GM21576 (cell line): ENCODE measurements at regions not wholly inside any gene's neighbourhood (a gene's known extent, or its start where the extent isn't known, plus 50 kb on each side); places are given as distances from the start of the nearest gene placed in this dataset.

ENCODE experiments used
- ATAC-seq: cut with Tn5 transposase; IDR thresholded peaks from one replicate; pipeline ENCODE4 v1.9.1; 2021; ENCODE audit warnings: mild to moderate bottlenecking, moderate library complexity; ENCODE audit not compliant: unreplicated experiment

DNA sequence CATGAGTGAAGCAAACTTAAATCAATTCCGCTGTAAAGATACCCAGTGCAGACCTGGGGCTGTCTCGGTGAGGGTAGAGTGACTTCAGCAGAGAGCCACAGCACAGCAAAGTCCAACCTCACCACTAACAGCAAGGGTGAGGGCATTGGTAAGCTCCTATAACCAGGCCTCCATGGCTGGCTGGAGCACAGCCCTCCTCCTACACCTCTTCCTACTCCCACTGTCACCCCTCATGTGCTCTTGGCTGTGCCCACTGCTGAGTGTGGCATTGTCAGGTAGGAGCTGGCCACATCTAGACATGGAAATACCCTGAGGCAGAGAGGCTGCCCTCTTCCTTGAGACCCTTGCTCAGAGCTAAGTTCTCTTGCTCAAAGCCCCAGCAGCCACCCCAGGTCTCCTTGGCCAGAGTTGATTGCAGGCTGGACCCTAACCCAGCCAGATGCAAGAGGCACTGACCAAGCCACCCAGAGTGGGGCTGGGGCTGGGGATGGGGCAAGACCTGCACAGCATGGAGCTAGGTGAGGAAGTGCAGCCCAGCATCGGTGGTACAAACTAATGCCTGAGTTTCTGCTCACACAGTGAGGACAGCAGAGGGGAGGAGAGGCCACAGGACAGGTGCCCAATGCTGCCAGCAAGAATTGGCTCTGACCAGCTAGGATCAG lies 77.6 kb upstream of the RAB6C start:
- ATAC-seq: no peak

- ATAC-seq: no peak
Observed at GRCh38 chr2:129902731-129903585, 76.5 kb upstream of the RAB6C start.

DNA sequence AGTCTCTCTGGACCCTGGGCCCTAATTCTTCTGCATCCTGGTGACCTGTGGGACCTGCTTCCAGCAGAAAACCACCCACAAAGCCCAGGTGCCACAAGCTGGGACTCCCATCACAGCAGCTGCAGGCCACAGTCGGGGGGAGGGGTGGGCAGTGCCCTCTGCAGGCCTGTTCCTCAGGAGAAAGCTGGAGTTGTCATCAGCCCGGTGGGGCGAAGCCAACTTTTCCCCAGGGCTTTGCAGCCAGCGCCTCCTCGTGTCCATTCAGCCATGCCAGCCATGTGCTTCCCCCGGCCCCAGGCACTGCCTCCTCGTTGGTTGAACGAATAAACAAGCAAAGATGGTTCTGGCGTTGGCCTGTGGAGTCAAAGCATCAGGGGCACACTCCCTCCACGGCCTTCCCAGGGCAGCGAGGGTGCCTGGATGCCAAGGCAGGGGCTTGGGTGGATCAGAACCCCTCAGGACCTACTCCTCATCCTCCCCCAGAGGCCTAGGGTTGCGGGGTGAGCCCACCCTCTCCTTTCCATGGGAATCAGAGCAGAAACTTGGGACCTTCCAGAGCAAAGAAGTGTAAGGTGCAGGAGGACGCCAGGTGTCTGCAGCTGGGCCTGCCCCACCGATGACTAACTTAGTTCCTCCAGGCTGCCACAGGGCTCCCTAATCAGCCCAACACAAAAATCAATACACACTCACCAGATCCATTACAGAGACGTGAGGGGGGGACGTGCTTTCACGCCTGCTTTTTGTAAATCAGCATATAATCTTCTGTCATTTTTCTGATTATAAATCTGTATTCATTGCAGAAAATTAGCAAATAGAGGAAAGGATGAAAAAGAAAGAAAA lies 75.7 kb upstream of the RAB6C start:
- ATAC-seq: no peak

- no peak for ATAC-seq
Observed at GRCh38 chr2:129904532-129905446, 74.7 kb upstream of the RAB6C start.

- no peak for ATAC-seq
Observed at GRCh38 chr2:129905664-129906081, 73.8 kb upstream of the RAB6C start.

DNA sequence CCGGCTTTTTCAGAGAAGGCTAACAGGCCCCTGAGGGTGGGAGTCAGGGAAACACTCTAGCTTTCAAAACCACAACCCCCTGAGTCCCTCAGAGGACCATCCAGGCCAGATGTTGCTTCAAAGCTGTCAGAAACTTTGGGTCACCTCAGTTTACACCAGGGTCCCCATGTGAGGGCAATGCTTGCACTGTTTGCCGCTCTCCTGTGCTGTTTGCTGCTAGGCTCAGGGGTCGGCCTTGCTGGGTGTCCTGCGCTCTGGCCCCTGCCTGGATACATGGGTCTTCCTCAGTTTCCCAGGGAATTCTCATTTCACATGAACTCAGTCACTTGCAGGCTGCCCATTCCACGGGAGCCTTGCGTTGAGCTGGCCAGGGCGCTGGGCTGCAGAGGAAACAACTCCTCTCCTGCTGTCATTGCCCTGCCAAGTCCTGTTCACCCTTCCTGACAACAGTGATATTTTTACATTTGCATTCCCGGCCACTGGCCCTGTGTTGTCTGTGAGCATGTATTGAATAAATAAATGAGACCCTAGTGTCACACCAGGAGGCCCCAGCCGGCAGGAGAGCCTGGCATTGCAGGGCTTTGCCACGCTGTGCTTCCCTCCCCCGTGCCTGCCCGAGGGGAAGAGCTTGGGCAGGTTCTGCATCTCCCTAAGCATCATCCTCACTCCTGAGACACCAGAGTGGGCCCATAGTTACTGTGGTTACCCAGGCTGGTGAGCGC lies 73.2 kb upstream of the RAB6C start:
- no peak for ATAC-seq

DNA sequence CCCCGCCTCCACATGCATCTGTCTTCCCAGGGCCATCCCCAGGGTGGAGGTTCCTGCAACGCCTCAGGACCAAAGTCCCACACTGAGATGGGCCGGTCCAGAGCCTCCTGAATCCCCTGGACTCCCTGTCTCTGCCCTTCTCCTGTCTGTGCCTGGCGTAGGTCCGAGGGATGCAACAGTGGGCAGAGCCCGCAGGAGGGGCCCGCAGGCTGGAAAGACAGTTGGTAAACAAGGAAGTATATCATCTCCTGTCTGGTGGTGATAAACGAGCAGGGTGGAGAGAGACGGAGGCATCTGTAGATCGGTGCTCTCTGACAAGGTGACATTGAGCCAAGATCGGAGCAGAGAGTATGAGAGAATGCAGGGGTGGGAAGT lies 72.6 kb upstream of the RAB6C start:
- ATAC-seq: no peak

GRCh38 chr2:129907256-129907998 lies 72.0 kb upstream of the RAB6C start:
- ATAC-seq: no peak

DNA sequence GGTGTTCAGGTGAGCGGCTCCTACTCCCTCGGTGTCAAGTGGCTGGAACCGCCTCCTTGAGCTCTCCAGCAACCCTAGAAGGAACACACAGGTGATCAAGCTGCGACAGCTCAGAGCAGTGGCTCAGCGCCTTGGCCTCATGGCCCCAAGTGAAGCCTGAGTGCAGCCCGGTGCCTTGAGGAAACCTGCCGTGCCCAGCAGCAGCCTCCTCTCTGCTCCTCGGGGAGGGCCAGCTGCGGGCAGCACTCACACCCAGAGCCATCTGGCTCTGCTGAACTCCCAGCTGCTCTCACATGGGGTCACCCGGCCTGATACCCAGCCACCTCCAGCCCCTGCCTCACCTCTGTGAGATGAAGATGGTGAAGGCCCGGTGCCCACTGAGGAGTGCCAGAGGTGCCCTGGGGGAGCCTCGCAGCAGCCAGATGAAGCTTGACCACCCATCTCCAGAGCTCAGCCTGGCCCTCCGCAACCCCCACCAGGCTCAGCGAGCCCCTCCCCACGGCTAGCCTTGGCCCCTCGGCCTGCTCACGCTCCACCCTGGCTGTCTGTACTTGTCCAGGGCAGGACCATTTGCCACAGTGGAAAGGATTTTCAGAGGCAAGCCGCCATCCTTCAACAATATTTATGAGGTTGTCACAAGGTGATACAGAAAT lies 70.6 kb upstream of the RAB6C start:
- no peak for ATAC-seq

- no peak for ATAC-seq
Observed at GRCh38 chr2:129909651-129910418, 69.6 kb upstream of the RAB6C start.

GRCh38 chr2:129910446-129911362 lies 68.8 kb upstream of the RAB6C start:
- no peak for ATAC-seq

GRCh38 chr2:129911363-129912065 lies 68.0 kb upstream of the RAB6C start:
- ATAC-seq: no peak

DNA sequence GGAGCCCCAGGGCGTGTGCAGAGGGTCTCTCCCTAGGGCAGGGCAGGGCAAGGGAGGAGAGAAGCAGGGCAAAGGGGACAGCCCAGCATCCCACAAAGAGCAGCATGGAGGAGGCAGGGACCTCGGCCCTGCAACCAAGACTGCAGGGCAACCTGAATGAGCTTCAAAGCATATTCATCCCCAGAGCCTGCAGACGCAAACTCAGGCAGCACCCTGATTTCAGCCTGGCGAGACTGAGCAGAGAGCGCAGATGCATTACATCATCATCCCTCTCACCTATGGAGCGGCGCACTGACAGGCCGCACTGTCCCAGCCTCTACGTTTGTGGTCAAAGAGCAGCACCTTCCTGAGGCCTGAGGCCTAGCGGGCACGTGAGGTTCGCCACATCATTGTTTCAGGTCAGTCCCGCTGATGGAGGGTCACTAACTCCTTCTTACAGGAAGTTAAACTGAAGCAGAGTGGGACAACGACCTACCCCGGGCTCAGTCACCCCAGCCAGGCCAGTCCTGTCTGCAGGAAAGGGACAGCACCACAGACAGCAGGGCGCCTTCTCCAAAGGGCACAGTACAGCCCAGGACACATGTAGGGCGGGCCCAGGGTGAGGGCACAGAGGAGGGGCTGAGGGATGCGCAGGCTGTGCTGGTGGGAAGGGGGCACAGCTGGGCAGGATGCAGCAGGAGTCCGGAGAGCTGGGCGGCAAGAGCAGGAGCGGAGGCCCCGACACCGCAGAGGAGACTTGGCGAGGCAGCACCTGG lies 67.2 kb upstream of the RAB6C start:
- ATAC-seq: no peak

DNA sequence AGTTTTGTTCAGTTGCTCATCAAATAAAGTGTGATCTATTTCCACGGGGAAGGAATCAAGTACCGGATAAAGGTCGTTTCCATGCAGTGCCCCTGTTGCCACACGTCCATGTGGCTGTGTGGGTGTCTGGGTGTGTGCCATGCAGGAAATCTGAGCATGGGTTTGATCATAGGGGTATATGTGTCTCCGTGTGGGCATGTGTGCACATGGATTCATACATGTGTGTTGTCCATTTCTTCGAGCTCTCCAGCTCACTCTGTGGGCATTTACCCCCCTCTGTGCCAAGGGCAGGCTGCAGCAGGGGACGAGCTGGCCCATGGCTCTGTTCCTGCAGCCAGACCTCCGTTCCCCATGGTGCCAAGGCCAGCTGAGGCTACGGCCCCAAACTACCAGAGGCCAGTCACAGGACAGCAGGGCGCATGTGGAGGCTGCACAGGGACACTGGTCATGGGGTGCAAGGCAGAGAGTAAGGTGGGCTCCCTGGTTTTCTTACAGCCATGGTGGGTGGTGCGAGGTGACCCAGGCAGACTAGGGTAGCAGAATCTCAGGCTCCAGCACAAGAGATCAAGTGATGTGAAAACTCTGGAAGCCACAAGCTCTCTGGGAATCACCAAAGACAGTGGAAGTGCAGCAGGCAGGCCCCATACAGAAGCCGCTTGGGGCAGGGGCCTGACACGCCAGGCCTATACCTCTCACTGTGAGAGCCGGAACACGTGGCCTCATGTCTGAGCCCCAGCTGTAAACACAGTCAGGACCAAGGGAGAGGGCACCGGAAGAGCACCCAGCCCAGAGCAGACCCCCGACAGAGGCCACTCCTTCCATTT lies 66.4 kb upstream of the RAB6C start:
- ATAC-seq: no peak
